Ramos (cell line): ENCODE measurements at regions not wholly inside any gene's neighbourhood (a gene's known extent, or its start where the extent isn't known, plus 50 kb on each side); places are given as distances from the start of the nearest gene placed in this dataset.

Experiments
- in situ Hi-C: fragments of 300-500 bp; cut with MboI; formaldehyde crosslinking; loops from one replicate; pipeline ENCODE4 v1.14.3; 2022; ENCODE audit warnings: low sequenced_read_pairs; ENCODE audit not compliant: unreplicated experiment

DNA sequence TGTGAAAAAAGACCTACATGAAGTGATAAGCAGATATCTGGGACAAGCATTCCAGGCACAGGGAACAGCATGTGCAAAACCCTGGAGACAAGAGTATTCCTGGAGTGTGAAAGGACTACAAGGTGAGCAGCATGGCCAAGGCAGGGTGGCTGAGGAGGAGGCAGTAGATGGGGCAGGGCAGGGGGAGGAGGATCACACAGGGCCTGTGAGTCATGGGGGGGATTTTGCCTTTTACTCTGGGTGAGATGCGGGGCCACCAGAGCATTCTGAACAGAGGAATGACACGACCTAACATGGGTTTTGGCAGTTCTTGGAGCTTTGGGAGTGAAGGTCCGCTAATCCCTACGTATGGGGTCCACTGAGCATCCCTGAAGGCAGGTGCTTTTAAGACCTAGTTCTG, 69.8 kb upstream of the CCN6 start:
- in situ Hi-C loops = no loop called here

DNA sequence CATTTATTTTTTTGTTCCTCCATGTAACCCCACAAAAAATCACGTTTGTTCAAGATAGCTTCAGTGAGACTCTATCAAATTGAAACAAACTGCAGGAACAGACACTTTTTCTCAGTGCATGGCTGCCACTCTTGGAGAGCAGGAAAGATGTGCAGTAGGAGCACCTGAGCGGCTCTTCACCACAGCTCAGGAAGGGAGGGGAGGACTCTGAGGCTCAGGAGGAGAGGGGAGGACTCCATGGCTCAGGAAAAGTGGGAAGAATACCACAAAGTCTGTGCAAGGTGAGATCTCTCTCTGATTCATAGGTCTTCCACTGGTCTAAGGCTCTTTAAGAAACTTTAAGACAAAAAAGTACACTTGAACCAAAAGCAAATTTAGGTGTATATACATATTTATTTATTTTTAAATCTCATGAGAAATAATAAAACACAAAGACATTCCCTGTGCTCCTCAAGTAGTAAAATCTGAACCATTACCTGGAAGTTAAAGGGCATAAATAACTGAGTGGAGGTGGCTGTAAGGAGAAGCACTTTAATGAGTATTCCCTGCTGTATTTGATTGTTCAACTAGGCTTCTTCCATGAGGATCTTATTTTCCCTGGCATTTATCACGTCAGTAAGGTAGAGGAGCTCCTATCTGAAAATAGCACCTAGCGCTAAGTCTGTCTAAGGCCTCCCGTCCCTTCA, 69.2 kb upstream of the CCN6 start:
- in situ Hi-C loops = no loop called here

DNA sequence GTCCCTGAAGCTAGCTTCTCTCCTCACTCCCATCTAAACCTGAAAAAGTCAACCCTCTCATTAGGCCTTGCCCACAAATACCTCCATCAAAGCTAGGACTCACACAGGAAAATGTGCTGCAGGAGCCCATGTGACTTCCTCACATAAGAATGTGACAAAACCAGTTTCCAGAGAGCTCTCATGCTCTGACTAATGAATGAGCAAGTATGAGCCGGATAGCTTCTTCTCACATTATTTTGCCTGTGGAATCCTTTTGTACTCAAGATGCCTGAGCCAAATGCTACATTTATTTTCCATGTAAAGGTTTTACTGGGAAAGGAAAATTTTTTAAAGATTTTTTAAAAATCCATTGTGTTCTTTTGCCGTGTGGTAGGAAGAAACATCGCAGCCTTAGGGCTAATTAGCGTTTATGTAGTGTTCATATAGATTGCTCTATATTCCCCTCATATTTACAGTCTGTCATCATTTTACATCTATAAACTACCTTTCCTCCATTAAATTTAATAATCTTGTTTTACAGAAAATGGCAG, 68.6 kb upstream of the CCN6 start:
- in situ Hi-C loops = no loop called here

DNA sequence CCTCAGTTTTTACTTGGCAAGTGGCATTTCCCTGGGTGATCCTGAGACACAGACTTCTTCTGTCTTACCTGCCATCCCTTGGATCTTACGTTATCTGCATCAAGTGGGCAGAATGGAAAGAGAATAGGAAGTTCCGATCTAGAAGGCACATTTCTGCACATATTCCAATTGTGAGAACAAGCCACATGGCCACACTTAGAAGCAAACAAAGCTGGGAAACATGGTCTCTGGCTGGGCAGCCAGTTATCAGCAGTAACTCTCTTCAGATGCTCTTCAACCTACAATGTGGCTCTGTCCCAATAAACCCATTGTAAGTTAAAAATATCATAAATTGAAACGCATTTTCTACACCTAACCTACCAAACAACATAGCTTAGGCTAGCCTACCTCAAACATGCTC, 67.3 kb upstream of the CCN6 start:
- in situ Hi-C loops = no loop called here

DNA sequence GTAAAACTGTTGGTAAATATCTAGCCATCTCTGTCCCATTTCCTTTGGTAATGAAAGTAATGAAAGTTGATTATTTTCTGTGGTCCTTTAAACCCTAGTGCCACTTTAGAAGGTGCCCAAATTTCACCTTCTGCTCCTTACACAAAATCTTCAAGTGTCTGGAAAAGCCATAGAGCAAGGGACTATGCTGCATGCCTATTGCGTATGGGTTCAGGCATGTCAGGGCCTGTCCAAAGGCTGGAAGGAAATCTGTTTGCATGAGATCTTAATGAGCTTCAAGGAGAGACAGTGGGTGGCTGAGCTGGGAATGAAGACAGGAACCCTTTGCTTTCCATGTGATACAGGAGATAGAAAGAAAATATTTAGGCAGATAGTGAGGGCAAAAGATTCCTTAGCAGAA, 66.6 kb upstream of the CCN6 start:
- in situ Hi-C loops = no loop called here

DNA sequence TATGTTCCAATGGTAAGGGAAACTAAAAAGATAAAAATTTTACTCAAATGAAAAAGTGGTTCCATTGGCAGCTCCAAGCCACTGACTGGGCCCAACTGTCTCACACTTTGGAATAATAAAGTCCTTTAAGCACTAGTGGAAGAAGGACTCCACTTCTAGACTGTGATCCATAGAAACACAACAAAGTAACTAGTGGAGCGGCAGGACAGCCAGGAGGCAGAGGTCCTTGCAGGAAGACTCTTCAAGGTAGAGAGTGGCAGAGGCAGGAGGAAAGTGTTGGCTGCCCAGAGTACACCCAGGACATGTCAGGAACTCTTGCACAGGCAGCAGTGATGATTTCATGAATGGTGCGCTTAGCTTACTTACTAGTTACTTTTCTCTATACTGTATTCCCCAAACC, 65.0 kb upstream of the CCN6 start:
- in situ Hi-C loops = no loop called here

- in situ Hi-C loops = no loop called here
Measured at GRCh38 chr6:111989743-111990142, 64.2 kb upstream of the CCN6 start.

DNA sequence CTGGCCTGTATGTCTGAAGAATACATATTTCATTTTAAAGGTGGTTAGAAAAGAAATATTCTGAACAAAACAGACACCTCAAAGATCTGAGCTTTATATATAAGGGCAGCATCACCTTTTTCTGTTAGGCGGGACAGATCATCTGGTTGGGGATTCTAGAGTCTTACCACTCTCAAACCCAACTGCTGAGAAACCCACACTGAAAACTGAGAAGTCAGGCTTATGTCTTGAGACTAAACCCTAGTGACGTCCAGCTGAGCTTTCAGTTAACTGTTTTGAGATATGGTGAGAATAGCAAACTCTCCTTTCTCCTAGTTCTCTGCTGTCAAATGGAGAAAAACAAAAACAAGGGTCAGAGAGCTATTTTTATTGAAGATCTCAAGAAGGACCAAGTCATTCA, 63.7 kb upstream of the CCN6 start:
- in situ Hi-C loops = no loop called here

DNA sequence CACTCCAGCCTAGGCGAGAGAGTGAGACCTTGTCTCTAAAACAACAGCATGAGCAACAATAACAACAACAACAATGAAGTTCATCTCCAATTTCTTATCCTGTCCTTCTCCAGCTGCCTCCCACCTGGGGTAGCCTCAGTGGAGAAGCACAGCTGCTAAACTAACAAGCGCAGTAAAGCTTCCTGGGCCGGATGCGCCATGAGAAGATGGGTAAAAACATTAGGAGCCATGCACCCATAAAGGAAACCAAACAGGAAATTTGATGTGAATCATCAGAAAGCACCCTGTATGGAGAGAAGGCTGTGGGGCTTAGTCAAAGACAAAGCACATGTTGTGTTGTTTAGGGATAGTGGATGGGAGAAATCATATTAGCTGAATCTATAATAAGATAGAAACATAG, 61.1 kb upstream of the CCN6 start:
- in situ Hi-C loops = no loop called here

DNA sequence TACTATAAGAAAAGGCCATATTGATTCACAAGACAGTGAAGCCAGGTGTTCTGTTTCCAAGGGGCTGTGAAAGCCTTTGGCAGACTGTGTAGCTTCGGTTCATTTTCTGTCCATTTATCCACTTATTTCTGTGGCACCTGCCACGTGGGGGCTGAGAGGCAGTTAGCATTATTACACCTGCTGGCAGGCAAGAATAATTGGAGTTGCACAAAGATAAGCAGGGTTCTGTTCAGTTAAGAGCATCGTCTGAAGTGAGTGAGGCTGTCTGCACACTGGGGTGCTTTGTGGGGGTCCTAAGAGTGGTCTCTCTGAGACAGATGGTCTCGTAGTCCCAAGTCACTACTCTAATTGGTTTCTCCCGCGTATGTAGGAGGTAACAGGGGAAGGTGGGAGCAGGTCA, 60.6 kb upstream of the CCN6 start:
- in situ Hi-C loops = no loop called here

DNA sequence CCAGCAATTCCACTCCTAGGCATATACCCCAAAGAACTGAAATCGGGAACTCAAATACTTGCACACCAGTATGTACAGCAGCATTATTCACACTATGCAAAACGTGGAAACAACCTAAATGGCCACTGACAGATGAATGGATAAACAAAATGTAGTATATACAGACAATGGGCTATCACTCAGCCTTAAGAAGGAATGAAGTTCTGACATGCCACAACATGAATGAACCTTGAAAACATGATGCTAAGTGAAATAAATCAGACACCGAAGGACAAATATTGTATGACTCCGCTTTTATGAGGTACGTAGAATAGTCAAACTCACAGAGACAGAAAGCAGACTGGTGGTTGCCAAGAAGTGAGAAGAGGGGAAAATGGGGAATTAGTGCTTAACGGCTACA, 59.1 kb upstream of the CCN6 start:
- in situ Hi-C loops = loop anchor here (5.0 kb wide), 1 partner anchor 287 kb away; no protein-coding TSS in a partner anchor

DNA sequence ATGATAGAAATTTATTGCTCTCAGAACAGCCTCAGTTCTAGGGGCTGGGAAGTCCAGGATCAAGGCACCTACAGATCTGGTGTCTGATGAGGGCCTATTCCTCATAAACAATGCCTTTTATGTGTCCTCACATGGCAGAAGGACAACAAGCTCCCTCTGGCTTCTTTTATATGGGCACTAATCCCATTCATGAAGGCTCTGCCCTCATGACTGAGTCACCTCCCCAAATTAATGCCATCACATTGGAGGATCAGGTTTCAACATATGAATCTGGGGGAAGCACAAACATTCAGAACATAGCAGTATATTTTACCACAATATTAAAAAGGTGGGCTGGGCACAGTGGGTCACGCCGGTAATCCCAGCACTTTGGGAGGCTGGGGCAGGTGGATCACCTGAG, 58.5 kb upstream of the CCN6 start:
- in situ Hi-C loops = loop anchor here (5.0 kb wide), 1 partner anchor 288 kb away; no protein-coding TSS in a partner anchor

- in situ Hi-C loops = loop anchor here (5.0 kb wide), 1 partner anchor 289 kb away; no protein-coding TSS in a partner anchor
Measured at GRCh38 chr6:111996144-111996865, 57.6 kb upstream of the CCN6 start.

GRCh38 chr6:111997078-111997852, 56.6 kb upstream of the CCN6 start:
- in situ Hi-C loops = loop anchor here (5.0 kb wide), 1 partner anchor 290 kb away; no protein-coding TSS in a partner anchor

DNA sequence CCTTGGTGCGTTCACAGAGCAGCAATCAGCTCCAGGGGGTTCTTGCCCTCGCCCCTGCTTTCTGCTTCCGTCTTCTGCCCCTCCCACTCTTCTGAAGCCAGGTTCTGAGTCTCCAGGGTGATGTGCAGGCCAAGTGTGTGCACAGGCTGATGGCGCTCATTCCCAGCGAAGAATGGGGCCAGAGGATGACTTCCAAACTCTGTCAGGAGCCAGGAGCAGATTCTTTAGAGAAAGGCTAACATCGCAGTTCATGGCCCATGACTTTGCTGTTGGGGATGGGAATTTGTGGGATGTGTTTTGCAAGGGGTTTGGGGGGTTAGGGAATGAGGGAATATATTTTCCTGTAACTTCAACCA, 56.1 kb upstream of the CCN6 start:
- in situ Hi-C loops = loop anchor here (5.0 kb wide), 1 partner anchor 291 kb away; no protein-coding TSS in a partner anchor

DNA sequence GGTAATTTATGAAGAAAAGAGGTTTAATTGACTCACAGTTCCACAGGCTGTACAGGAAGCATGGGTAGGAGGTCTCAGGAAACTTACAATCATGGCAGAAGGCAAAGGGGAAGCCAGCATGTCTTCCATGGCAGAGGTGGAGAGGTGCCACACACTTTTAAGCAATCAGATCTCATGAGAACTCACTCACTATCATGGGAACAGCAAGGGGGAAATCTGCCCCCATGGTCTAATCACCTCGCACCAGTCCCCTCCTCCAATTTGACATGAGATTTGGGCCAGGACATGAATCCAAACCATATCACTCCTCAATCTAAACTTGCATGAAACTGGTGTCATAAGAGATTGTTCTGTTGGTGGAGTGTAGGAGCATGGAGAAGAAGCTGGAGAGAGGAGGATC, 51.6 kb upstream of the CCN6 start:
- in situ Hi-C loops = no loop called here
